ENCODE measurements at regions not wholly inside any gene's neighbourhood (a gene's known extent, or its start where the extent isn't known, plus 50 kb on each side); places are given as distances from the start of the nearest gene placed in this dataset.

DNA sequence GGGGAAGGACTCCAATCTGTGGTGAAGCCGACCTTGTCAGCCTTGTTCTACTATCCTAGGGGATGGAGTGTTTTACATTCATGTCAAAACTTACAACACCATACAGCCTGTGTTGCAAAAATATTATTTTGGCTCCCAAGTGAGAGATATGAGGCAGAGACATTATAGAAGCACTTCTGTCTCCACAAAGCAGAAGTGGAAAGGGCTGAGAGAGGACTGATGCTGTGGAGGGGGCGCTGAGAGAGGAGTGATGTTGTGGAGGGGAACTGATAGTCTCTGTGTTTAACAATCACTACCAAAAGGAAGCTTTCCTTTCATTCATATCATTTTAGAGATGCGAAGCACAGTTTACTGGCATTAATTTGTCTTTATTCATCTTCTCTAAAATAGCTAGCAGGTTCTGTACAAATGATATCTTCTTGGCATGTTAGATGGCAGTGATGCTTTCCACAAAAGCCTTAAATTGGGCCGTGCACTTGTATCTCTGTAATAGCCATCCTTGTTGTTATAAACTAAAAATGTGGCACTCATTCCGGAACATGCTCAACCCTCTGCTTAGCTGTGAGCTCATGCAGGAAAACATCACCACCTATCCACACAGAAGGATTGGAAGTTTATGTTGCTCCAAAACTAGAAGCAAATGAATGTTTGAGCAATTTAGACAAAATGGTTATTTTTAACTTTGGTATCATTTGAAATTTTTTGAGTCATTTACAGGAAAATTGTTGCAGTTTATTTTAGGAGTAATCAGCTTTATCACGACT is 134.6 kb upstream of the TP63 start:
- Histone ChIP-seq H3K4me1 (no peaks in the 10 kb centered on the region), H3K36me3 (no peaks in the 10 kb centered on the region), H3K9me3 (no peaks in the 10 kb centered on the region), H3K27ac (no peak overlapping the region), H3K4me3 (no peak overlapping the region), H3K27me3 (no peaks in the 10 kb centered on the region)
- no peak for DNase-seq
- TF ChIP-seq, protein P1, sequence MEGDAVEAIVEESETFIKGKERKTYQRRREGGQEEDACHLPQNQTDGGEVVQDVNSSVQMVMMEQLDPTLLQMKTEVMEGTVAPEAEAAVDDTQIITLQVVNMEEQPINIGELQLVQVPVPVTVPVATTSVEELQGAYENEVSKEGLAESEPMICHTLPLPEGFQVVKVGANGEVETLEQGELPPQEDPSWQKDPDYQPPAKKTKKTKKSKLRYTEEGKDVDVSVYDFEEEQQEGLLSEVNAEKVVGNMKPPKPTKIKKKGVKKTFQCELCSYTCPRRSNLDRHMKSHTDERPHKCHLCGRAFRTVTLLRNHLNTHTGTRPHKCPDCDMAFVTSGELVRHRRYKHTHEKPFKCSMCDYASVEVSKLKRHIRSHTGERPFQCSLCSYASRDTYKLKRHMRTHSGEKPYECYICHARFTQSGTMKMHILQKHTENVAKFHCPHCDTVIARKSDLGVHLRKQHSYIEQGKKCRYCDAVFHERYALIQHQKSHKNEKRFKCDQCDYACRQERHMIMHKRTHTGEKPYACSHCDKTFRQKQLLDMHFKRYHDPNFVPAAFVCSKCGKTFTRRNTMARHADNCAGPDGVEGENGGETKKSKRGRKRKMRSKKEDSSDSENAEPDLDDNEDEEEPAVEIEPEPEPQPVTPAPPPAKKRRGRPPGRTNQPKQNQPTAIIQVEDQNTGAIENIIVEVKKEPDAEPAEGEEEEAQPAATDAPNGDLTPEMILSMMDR (IDR thresholded peaks at IDR 0.05) = no peak
- no peak for TF ChIP-seq POLR2A (IDR thresholded peaks at IDR 0.05)
- intact Hi-C loops (cut with DNase I; ENCODE audit: low total_unique reads) = no loop called here

DNA sequence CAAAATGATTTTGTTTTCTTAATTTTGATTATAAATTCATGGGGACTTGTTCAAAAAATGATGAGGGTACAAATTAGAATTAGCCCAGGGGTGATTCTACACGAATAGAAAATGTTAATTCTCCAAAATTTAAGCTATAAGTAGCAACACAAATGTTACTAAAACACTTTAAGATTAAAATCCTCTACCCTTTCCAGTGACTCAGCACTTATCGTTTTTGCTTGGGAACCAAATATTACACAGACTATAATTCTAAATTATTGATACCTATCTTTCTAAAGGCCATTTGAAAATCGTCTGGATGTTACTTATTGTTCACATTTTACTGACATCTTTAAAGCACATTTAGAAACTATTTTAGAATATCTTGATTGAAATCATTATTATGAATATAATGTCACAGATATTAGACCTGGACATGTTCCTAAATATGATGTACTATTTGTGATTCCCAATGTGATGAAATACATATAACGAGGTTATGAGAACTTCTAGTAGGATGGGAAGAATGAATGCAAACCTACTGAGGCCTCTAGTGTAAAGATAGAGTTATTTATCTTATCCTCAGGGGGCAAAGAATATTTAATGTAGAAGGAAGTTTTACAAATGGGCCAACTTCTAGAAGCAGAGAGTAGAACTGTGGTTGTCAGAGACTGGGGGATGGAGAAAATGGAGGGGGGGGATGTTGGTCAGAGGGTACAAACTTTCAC is 132.0 kb upstream of the TP63 start:
- H3K9me3 ChIP-seq = no peaks in the 10 kb centered on the region
- TF ChIP-seq, protein P1 (IDR thresholded peaks at IDR 0.05) = no peak
- no peak for TF ChIP-seq POLR2A (IDR thresholded peaks at IDR 0.05)
- no peaks in the 10 kb centered on the region for H3K27me3 ChIP-seq
- no peak overlapping the region for H3K27ac ChIP-seq
- intact Hi-C loops (cut with DNase I; ENCODE audit: low total_unique reads) = no loop called here
- H3K36me3 ChIP-seq = no peaks in the 10 kb centered on the region
- DNase-seq = no peak
- H3K4me1 ChIP-seq = no peaks in the 10 kb centered on the region
- no peak overlapping the region for H3K4me3 ChIP-seq

DNA sequence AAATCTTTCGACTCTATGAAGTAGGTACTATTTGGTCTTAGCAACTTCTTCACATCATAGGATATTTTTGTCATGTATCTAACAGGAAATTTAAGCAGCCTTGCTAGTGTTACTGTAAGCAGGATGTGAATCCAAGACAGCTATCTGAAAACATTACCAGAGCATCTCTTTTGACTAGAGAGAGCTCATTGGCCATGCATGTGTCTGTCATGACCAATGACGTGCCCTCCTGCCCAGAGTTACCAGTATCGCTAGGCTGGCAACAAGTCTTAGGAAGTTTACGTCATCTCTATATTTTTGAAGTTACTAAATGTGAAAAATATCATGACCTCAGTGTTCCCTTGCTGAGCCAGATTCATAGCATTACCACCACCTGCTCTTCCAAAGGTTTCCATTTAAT is 130.9 kb upstream of the TP63 start:
- no peak for TF ChIP-seq POLR2A (IDR thresholded peaks at IDR 0.05)
- TF ChIP-seq, protein P1 (IDR thresholded peaks at IDR 0.05) = no peak
- Histone ChIP-seq H3K36me3 (no peaks in the 10 kb centered on the region), H3K9me3 (no peaks in the 10 kb centered on the region), H3K27me3 (no peaks in the 10 kb centered on the region), H3K27ac (no peak overlapping the region), H3K4me1 (no peaks in the 10 kb centered on the region), H3K4me3 (no peak overlapping the region)
- DNase-seq = no peak
- intact Hi-C loops (cut with DNase I; ENCODE audit: low total_unique reads) = no loop called here

DNA sequence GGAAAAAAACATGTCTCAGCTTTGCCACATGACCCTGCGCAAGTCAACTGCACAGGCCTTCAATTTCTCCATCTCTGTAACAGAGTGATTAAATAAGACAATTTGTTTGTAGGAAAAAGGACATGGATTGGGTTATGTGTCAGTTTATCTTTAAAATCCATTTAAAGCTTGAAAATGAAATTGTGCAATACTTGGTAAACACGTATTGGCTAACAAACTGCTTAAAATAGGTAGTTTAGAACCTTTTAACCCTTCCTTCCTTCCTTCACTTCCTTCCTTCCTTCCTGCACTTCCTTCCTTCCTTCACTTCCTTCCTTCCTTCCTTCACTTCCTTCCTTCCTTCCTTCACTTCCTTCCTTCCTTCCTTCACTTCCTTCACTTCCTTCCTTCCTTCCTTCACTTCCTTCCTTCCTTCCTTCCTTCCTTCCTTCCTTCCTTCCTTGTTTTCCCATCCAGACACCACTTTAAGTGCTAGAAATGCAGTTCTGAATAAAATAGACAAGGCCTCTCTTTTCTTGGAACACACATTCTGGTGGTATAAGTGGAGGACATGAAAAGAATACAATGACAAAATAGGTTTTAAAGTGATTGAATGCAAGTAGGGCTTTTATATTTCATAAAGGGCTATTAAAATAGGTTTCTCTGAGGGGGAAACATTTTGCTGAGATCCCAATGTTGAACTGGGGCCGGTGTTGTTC is 130.2 kb upstream of the TP63 start:
- intact Hi-C loops (cut with DNase I; ENCODE audit: low total_unique reads) = no loop called here
- no peak for DNase-seq
- H3K27ac ChIP-seq = no peak overlapping the region
- no peaks in the 10 kb centered on the region for H3K36me3 ChIP-seq
- no peaks in the 10 kb centered on the region for H3K9me3 ChIP-seq
- TF ChIP-seq, protein P1 (IDR thresholded peaks at IDR 0.05) = no peak
- TF ChIP-seq POLR2A (IDR thresholded peaks at IDR 0.05) = no peak
- H3K4me3 ChIP-seq = no peak overlapping the region
- H3K27me3 ChIP-seq = no peaks in the 10 kb centered on the region
- no peaks in the 10 kb centered on the region for H3K4me1 ChIP-seq

DNA sequence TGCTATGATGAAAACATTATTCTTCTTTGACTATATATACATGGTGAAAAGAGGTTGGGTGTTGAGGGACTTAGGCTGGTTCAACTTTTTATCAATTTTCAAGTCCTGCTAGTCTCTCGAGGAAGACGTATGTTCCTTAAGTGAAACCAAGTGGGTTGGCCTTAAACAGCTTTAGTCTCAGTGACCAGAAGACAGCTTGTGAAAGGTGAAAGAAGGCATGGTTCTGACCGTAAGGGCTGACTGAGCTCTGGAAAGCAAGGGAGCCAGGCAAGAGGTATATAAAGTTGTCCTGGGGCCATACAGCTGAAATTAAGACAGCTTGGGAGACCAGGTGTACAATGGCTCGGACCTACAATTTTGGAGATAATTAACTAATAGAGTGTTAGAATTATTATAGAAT is 128.9 kb upstream of the TP63 start:
- Histone ChIP-seq H3K36me3 (no peaks in the 10 kb centered on the region), H3K27ac (no peak overlapping the region), H3K4me1 (no peaks in the 10 kb centered on the region), H3K9me3 (no peaks in the 10 kb centered on the region), H3K4me3 (no peak overlapping the region), H3K27me3 (no peaks in the 10 kb centered on the region)
- TF ChIP-seq, protein P1 (IDR thresholded peaks at IDR 0.05) = no peak
- TF ChIP-seq POLR2A (IDR thresholded peaks at IDR 0.05) = no peak
- intact Hi-C loops (cut with DNase I; ENCODE audit: low total_unique reads) = no loop called here
- DNase-seq = no peak
